Panc1 (cell line): ENCODE measurements at regions not wholly inside any gene's neighbourhood (a gene's known extent, or its start where the extent isn't known, plus 50 kb on each side); places are given as distances from the start of the nearest gene placed in this dataset.

ENCODE experiments used
- ATAC-seq: fragments of 200-7000 bp; cut with Tn5 transposase; 2 replicates; pipeline ENCODE4 v1.9.1; 2020; ENCODE audit warnings: mild to moderate bottlenecking, moderate library complexity
- BruUV-seq: library from RNA; stranded (reverse); fragments of 400-500 nt; replicated peaks from 2 replicates; lab custom pipeline; 2021; lab: Mats Ljungman, UMichigan
- CTCF ChIA-PET: fragments of 300-600 bp; sonication (Branson Sonifier 250); formaldehyde crosslinking; loops from one replicate; lab custom pipeline; 2022; ENCODE audit warnings: antibody characterized with exemption; lab: Charles Lee
- POLR2A ChIA-PET: fragments of 300-600 bp; sonication (Branson Sonifier 250); formaldehyde crosslinking; loops from one replicate; lab custom pipeline; 2022; ENCODE audit warnings: antibody characterized with exemption; lab: Charles Lee
- DNase-seq: peaks from one replicate; pipeline ENCODE4 v3.0.0-alpha.2; 2010; ENCODE audit warnings: low read depth, low spot score
- H3K27ac ChIP-seq: 2 replicates; pipeline ENCODE4 v1.5.1; 2011; ENCODE audit warnings: mild to moderate bottlenecking, low read length, inconsistent platforms
- H3K27me3 ChIP-seq: fragments of 200-500 bp; sonication (Bioruptor generic); 2 replicates; pipeline ENCODE4 v1.6.0; 2014; ENCODE audit warnings: low read length, inconsistent platforms; ENCODE audit not compliant: control insufficient read depth, insufficient read depth
- H3K36me3 ChIP-seq: fragments of 200-500 bp; sonication (Bioruptor generic); 2 replicates; pipeline ENCODE4 v1.5.1; 2014; ENCODE audit warnings: inconsistent platforms, mild to moderate bottlenecking, low read length, moderate library complexity; ENCODE audit not compliant: control insufficient read depth, insufficient read depth
- H3K4me1 ChIP-seq: 2 replicates; pipeline ENCODE4 v1.5.1; 2011; ENCODE audit warnings: inconsistent platforms, mild to moderate bottlenecking, low read length, moderate library complexity; ENCODE audit not compliant: control insufficient read depth, insufficient read depth
- H3K4me3 ChIP-seq, 2 experiments: 2 replicates each; pipeline ENCODE4 v1.5.1; 2011 to 2012; ENCODE audit warnings: low read depth in 2 of 2, low read length in 2 of 2, mild to moderate bottlenecking in 2 of 2, inconsistent platforms in 1 of 2, moderate library complexity in 1 of 2
- H3K9me3 ChIP-seq: fragments of 200-500 bp; sonication (Bioruptor generic); 2 replicates; pipeline ENCODE4 v1.5.1; 2014; ENCODE audit warnings: low read depth, mild to moderate bottlenecking, inconsistent platforms, low read length, moderate library complexity; ENCODE audit not compliant: control insufficient read depth, insufficient read depth
- CTCF ChIP-seq: fragments of 450-650 bp; IDR thresholded peaks from 2 replicates; pipeline ENCODE4 v1.5.1; 2017; ENCODE audit warnings: mild to moderate bottlenecking
- POLR2AphosphoS5 ChIP-seq: IDR thresholded peaks from 2 replicates; pipeline ENCODE4 v1.6.1; 2012; ENCODE audit warnings: mild to moderate bottlenecking, low read depth, low read length, moderate library complexity
- SIN3A ChIP-seq: IDR thresholded peaks from 2 replicates; pipeline ENCODE4 v1.6.1; 2012; ENCODE audit warnings: low read depth, mild to moderate bottlenecking, low read length, moderate library complexity, borderline replicate concordance; ENCODE audit not compliant: insufficient read depth
- TCF7L2 ChIP-seq: IDR thresholded peaks from 2 replicates; pipeline ENCODE4 v1.6.1; 2011; ENCODE audit warnings: mild to moderate bottlenecking, low read depth, low read length, inconsistent platforms
- in situ Hi-C: cut with HindIII; loops from 2 replicates; pipeline ENCODE4 v1.10.0; 2016; ENCODE audit warnings: low sequenced_read_pairs, low pct_unique_long_range_greater_than_20kb
- intact Hi-C: fragments of 100-400 bp; cut with micrococcal nuclease; formaldehyde crosslinking; loops from one replicate; pipeline ENCODE4 v1.10.0; 2022; ENCODE audit not compliant: unreplicated experiment
- TF ChIP-seq, protein P1 (sequence below), 2 experiments: IDR thresholded peaks; 2 replicates each; pipeline ENCODE4 v1.6.1; 2011 to 2012; ENCODE audit warnings: low read depth in 2 of 2, control low read depth in 1 of 2, low read length in 1 of 2, mild to moderate bottlenecking in 1 of 2, moderate library complexity in 1 of 2; ENCODE audit not compliant: insufficient read depth in 1 of 2

- no peak for ATAC-seq
- intact Hi-C loops = no loop called here
Measured at GRCh38 chr1:229991104-229991513, 75.9 kb upstream of the GALNT2 start.

GRCh38 chr1:229991724-229992333, 75.2 kb upstream of the GALNT2 start:
- H3K27ac ChIP-seq = no peak overlapping the region
- ChIA-PET POLR2A (no interaction called here), CTCF (no interaction called here)
- TF ChIP-seq POLR2AphosphoS5 = no peak
- no peak overlapping the region for H3K4me3 ChIP-seq
- H3K9me3 ChIP-seq = no peaks in the 10 kb centered on the region
- intact Hi-C loops (no loop called here), in situ Hi-C loops (no loop called here)
- no peak for ATAC-seq
- no peaks in the 10 kb centered on the region for H3K4me1 ChIP-seq
- H3K36me3 ChIP-seq = no peaks in the 10 kb centered on the region
- BruUV-seq = no TSS peak
- H3K27me3 ChIP-seq = no peaks in the 10 kb centered on the region; the same call in 1 of the 2 replicates
- no peak for DNase-seq

More at GRCh38 chr1:229991104-229991513, 75.9 kb upstream of the GALNT2 start:
- in situ Hi-C loops = no loop called here
- Histone ChIP-seq H3K4me1 (no peaks in the 10 kb centered on the region), H3K4me3 (no peak overlapping the region), H3K27ac (no peak overlapping the region), H3K27me3 (no peaks in the 10 kb centered on the region; the same call in 1 of the 2 replicates), H3K36me3 (no peaks in the 10 kb centered on the region), H3K9me3 (no peaks in the 10 kb centered on the region)
- POLR2A ChIA-PET = no interaction called here
- CTCF ChIA-PET = no interaction called here
- DNase-seq = no peak
- TF ChIP-seq SIN3A = no peak
- no peak for TF ChIP-seq POLR2AphosphoS5
- TF ChIP-seq, protein P1, sequence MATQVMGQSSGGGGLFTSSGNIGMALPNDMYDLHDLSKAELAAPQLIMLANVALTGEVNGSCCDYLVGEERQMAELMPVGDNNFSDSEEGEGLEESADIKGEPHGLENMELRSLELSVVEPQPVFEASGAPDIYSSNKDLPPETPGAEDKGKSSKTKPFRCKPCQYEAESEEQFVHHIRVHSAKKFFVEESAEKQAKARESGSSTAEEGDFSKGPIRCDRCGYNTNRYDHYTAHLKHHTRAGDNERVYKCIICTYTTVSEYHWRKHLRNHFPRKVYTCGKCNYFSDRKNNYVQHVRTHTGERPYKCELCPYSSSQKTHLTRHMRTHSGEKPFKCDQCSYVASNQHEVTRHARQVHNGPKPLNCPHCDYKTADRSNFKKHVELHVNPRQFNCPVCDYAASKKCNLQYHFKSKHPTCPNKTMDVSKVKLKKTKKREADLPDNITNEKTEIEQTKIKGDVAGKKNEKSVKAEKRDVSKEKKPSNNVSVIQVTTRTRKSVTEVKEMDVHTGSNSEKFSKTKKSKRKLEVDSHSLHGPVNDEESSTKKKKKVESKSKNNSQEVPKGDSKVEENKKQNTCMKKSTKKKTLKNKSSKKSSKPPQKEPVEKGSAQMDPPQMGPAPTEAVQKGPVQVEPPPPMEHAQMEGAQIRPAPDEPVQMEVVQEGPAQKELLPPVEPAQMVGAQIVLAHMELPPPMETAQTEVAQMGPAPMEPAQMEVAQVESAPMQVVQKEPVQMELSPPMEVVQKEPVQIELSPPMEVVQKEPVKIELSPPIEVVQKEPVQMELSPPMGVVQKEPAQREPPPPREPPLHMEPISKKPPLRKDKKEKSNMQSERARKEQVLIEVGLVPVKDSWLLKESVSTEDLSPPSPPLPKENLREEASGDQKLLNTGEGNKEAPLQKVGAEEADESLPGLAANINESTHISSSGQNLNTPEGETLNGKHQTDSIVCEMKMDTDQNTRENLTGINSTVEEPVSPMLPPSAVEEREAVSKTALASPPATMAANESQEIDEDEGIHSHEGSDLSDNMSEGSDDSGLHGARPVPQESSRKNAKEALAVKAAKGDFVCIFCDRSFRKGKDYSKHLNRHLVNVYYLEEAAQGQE (IDR thresholded peaks at IDR 0.05; ENCODE audit: insufficient read depth in 1 of 2, low read depth in 2 of 2, low read length in 1 of 2) = no peak
- TF ChIP-seq CTCF = no peak
- TF ChIP-seq TCF7L2 = no peak
- BruUV-seq = no TSS peak

- no TSS peak for BruUV-seq
- Histone ChIP-seq H3K36me3 (no peaks in the 10 kb centered on the region), H3K9me3 (no peaks in the 10 kb centered on the region), H3K27ac (no peak overlapping the region), H3K27me3 (no peaks in the 10 kb centered on the region; the same call in 1 of the 2 replicates), H3K4me3 (no peak overlapping the region), H3K4me1 (no peaks in the 10 kb centered on the region)
- in situ Hi-C loops (no loop called here), intact Hi-C loops (no loop called here)
- TF ChIP-seq, protein P1 (IDR thresholded peaks at IDR 0.05; ENCODE audit: insufficient read depth in 1 of 2, low read depth in 2 of 2, low read length in 1 of 2) = no peak
- no peak for TF ChIP-seq TCF7L2
- TF ChIP-seq SIN3A = no peak
- no peak for TF ChIP-seq POLR2AphosphoS5
- no peak for TF ChIP-seq CTCF
- ChIA-PET CTCF (no interaction called here), POLR2A (no interaction called here)
- no peak for ATAC-seq
- no peak for DNase-seq
Measured at GRCh38 chr1:229993060-229993459, 74.0 kb upstream of the GALNT2 start.
